K562 (cell line): ENCODE measurements at regions not wholly inside any gene's neighbourhood (a gene's known extent, or its start where the extent isn't known, plus 50 kb on each side); places are given as distances from the start of the nearest gene placed in this dataset.

Source experiments
- CTCF ChIP-seq, 3 experiments: IDR thresholded peaks in 2 of 3; conservative IDR thresholded peaks in 1 of 3; 2 replicates each; pipeline ENCODE4 v1.5.1; 2011 to 2012; ENCODE audit warnings: low read length in 3 of 3, mild to moderate bottlenecking in 3 of 3, control low read depth in 2 of 3, improper control_type of control experiment in 1 of 3, inconsistent platforms in 1 of 3, low read depth in 1 of 3, mixed read lengths in 1 of 3, moderate library complexity in 1 of 3; ENCODE audit not compliant: insufficient read depth in 2 of 3
- EGR1 ChIP-seq: fragments of 450-650 bp; conservative IDR thresholded peaks from 2 replicates; pipeline ENCODE4 v1.6.1; 2017; ENCODE audit warnings: mild to moderate bottlenecking
- EP300 ChIP-seq: IDR thresholded peaks from 2 replicates; pipeline ENCODE4 v1.6.1; 2012; ENCODE audit warnings: low read length, improper control_type of control experiment
- RNF2 ChIP-seq: sonication (generic); IDR thresholded peaks from 2 replicates; pipeline ENCODE4 v1.6.1; 2016
- RNF219 ChIP-seq: fragments of 250-450 bp; sonication (Bioruptor Pico); IDR thresholded peaks from 2 replicates; pipeline ENCODE4 v1.5.0; 2022; ENCODE audit warnings: mild to moderate bottlenecking

GRCh38 chr5:152092580-152092979 lies 167.9 kb upstream of the GLRA1 start:
- TF ChIP-seq RNF219 (CRISPR knock-in tag) (no peak), EP300 (no peak), RNF2 (no peak), EGR1 (no peak), CTCF (IDR thresholded peaks at IDR 0.05 in 2 of 3, conservative IDR thresholded peaks at IDR 0.05 in 1 of 3; ENCODE audit: insufficient read depth in 2 of 3, low read depth in 1 of 3, low read length in 3 of 3) (no peak)
